Activated naive CD4-positive, alpha-beta T cell treated with anti-CD3 and anti-CD28 coated beads, Interleukin-2, amount 50 U/mL, for 72 hours (primary cell): ENCODE measurements at regions not wholly inside any gene's neighbourhood (a gene's known extent, or its start where the extent isn't known, plus 50 kb on each side); places are given as distances from the start of the nearest gene placed in this dataset.
"Not testable (repeated sequence)": the region's sequence is repeated elsewhere in the genome, so short reads cannot be mapped to it uniquely, and the experiment has no call there.

Source experiments
- ATAC-seq, 2 donors: fragments of 150-1000 bp; cut with Tn5 transposase; 2 replicates each; pipeline ENCODE4 v1.10.0; 2021; ENCODE audit warnings: mild to moderate bottlenecking in 2 of 2, moderate library complexity in 2 of 2
- DNase-seq, 2 donors: peaks; one replicate each; pipeline ENCODE4 v3.0.0; 2021 to 2022; ENCODE audit warnings: low spot score in 2 of 2
- H3K27ac Mint-ChIP-seq, 2 donors: one replicate each; pipeline ENCODE4 v1.8.0; 2022; ENCODE audit warnings: mild to moderate bottlenecking in 2 of 2, mixed read lengths in 2 of 2
- H3K36me3 Mint-ChIP-seq, 2 donors: one replicate each; pipeline ENCODE4 v1.8.0; 2022; ENCODE audit warnings: mixed read lengths in 2 of 2
- H3K9me3 Mint-ChIP-seq, 2 donors: one replicate each; pipeline ENCODE4 v1.8.0; 2022; ENCODE audit warnings: mixed read lengths in 2 of 2

GRCh38 chr15:45849136-45849535, 214.3 kb downstream of the SQOR start:
- DNase-seq (no peak), ATAC-seq (no peak)
- Mint-ChIP-seq H3K9me3 (peaks cover 0 to 4% of the 10 kb centered on the region in 2 donors), H3K27ac (no peak overlapping the region), H3K36me3 (no peaks in the 10 kb centered on the region)

- no peak overlapping the region for H3K27ac Mint-ChIP-seq
- H3K36me3 Mint-ChIP-seq = no peaks in the 10 kb centered on the region
- H3K9me3 Mint-ChIP-seq = no peaks in the 10 kb centered on the region
- no peak for DNase-seq
- no peak for ATAC-seq
These were observed 219.8 kb downstream of the SQOR start for GRCh38 chr15:45854455-45855202.

DNA sequence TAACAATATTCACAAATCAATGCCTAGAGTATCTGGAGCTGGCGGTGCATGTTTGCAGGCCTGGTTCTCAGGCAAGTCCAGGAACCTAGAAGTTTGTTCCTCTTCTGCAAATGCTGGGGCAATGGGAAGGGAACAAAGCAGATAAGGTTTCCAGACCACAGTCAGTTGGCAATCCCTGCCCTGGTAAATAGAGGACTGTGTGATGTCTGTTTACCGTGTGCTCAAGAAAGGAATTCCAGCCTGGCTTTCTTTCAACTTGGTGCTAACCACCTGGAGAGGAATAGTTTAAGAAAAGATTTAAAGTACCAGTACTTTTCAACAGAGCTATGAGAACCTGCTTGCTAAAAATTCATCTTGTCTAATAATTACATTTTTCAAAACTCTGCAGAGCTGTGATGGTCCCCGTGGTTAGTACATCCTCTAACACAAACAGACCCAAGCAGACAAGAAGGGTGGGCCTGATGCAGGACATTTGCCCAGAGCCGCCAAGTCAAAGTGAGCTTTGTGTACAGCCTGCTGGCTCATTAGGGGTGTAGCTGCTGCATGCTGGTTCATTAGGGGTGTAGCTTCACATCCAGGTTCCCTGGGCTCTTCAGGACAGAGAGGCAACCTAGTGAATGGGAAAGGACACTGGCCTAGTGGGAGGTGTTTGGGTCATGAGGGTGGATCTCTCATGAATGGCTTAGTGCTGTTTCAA, 220.5 kb downstream of the SQOR start:
- H3K27ac Mint-ChIP-seq = no peak overlapping the region
- ATAC-seq (no peak), DNase-seq (no peak)
- no peaks in the 10 kb centered on the region for H3K36me3 Mint-ChIP-seq
- H3K9me3 Mint-ChIP-seq = no peaks in the 10 kb centered on the region

DNA sequence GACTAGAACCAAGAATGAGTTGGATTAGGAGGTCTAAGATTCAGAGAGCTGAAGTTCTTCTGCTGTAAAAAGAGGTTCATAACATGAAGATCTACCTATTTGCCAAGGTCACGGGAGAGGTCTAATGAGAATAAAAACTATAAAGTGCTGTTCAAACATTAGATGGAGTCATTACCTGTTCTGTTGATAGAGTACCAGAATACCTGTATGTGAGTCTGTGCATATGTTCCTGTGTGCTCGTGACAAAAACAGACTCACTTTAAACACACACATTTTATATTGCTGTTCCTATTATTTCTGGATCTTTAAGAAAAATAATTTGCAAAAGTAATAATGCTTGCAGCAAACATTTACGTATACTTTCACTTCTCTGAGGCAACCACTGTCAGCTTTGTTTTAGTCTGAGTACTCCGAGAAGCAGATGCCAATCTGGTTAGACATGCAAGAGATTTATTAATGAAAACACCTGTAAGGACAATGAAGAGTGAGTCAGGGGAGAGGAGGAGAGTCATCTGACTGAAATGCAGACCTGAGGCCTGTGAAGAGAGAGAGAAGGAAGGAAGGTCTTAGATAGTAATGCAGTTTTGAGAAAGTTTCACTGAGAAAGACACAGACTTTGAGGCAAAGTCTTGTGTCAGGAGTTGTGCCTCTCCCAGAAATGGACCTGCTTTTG, 221.2 kb downstream of the SQOR start:
- Mint-ChIP-seq H3K9me3 (no peaks in the 10 kb centered on the region), H3K36me3 (no peaks in the 10 kb centered on the region), H3K27ac (no peak overlapping the region)
- ATAC-seq (no peak), DNase-seq (no peak)

- ATAC-seq = no peak
- no peak for DNase-seq
- no peaks in the 10 kb centered on the region for H3K36me3 Mint-ChIP-seq
- no peaks in the 10 kb centered on the region for H3K9me3 Mint-ChIP-seq
- no peak overlapping the region for H3K27ac Mint-ChIP-seq
These were observed 222.5 kb downstream of the SQOR start for GRCh38 chr15:45857291-45857690.

DNA sequence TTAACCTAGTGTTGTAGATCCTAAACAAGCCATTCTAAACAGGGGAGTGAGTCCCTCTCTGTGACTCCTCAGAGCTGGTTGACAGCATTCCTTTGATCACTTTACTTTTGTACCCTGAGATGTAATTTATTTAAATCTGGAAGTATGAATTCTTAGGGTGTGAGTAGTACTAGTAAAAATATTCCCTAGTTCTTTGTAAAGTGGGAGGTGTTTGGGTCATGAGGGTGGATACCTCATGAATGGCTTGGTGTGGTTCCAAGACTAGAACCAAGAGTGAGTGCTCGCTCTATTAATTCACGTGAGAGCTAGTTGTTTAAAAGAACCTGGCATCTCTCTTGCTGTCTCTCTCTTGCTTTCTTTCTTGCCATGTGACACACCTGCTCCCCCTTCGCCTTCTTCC, 223.7 kb downstream of the SQOR start:
- DNase-seq (no peak), ATAC-seq (no peak)
- Mint-ChIP-seq H3K36me3 (no peaks in the 10 kb centered on the region), H3K27ac (no peak overlapping the region), H3K9me3 (no peaks in the 10 kb centered on the region)

DNA sequence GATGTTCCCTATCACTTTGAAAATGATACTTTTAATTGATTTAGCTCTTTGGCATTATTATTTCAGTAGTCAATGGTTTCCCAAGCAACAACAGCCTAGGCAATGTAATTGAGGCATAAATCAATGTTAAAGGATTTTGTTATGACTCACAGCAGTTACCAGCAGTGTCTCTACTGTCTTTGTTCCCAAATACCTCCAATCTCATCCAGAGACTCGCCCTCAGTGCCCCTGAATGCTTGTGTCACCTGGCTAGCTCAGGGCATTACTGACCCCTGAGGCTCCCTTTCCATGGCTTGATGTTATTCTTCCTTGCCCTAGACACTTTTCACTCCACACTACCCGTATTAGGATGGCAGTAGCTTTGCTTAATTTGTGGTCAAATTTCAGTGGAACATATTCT, 227.2 kb downstream of the SQOR start:
- DNase-seq (no peak), ATAC-seq (no peak)
- no peak overlapping the region for H3K27ac Mint-ChIP-seq
- no peaks in the 10 kb centered on the region for H3K36me3 Mint-ChIP-seq
- no peaks in the 10 kb centered on the region for H3K9me3 Mint-ChIP-seq

DNA sequence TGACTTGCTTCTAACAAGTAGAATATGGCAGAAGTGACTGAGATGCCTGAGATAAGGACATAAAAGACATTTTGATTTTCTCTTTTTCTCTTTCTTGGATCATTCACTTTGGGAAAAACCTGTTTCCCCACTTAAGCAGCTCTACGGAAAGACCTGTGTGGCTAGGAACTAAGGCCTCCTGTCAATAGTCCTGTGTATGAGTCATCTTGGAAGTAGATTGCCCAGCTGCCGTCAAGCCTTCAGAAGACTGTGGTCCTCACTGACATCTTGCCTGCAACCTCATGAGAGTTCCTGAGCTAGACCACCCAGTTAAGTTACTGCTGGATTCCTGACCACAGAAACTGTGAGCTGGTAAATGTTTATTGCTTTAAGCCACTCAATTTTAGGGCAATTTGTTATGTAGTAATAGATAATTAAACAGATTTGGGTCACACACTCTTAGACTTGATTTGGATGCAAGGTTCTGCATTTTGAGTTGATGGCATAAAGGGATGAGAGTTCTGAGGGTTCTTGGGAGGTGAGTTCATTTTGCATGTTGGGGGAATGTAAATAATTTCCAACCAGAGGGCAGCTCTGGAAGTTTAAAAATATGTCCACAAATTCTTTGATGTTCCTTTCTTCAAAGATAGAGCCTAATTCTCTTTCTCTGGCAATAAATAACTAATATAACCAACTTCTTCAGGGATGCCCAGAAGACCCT, 229.2 kb downstream of the SQOR start:
- Mint-ChIP-seq H3K27ac (no peak overlapping the region), H3K36me3 (no peaks in the 10 kb centered on the region), H3K9me3 (no peaks in the 10 kb centered on the region)
- ATAC-seq (no peak), DNase-seq (no peak)

DNA sequence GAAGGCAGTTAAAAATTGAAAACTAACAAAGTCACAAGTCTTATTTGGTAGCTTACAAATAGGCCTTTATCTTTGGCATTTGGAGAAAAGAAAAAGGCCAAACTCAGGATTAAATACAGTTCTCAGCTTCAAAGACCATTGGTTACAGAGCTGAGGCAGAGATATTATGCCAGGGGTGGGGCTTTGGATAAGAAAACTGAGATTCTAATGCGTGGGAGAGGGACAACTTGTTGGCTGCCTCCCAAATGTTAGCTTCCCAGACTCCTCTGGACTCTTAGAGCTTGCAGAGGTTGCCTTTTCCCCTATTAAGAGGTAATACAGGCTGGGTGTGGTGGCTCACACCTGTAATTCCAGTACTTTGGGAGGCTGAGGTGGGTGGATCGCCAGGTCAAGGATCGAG, 231.8 kb downstream of the SQOR start:
- peaks cover 1 to 2% of the 10 kb centered on the region in 2 donors for H3K36me3 Mint-ChIP-seq
- no peak for DNase-seq
- peaks cover 2 to 4% of the 10 kb centered on the region in 2 donors for H3K9me3 Mint-ChIP-seq
- no peak for ATAC-seq
- no peak overlapping the region for H3K27ac Mint-ChIP-seq

GRCh38 chr15:45867281-45867680, 232.5 kb downstream of the SQOR start:
- H3K27ac Mint-ChIP-seq = no peak overlapping the region

DNA sequence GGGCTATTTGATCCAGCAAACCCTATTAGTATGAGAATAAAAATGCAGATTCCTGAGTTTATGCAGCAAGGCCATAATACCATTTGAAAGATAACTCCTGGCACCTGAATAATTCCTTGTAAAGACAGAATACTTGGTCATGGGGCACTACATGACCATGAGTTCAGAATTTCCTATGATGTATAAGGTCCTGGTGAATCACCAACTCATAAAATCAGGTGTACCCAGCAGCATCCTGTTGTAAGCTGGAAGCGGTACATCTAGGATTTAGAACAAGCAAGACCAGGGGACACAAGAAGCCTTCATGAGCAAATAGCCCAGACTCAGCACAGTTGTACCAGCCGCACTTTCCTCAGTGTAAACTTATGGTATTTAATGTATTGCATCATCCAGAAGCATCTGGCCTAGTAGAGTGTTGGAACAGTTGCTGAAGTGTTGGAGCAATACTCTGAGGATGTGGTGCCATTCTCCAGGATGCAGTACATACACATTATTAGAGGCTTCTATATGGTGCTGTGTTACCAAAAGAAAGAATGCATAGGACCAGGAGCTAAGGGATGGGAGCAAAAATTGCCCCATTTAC, 233.4 kb downstream of the SQOR start:
- no peak for ATAC-seq
- H3K27ac Mint-ChIP-seq = no peak overlapping the region
- H3K9me3 Mint-ChIP-seq = peaks cover 8 to 17% of the 10 kb centered on the region in 2 donors
- peaks cover 5 to 6% of the 10 kb centered on the region in 2 donors for H3K36me3 Mint-ChIP-seq
- DNase-seq = no peak

More at GRCh38 chr15:45867281-45867680, 232.5 kb downstream of the SQOR start:
- DNase-seq = no peak
- no peak for ATAC-seq
- Mint-ChIP-seq H3K9me3 (peaks cover 8 to 9% of the 10 kb centered on the region in 2 donors), H3K36me3 (peaks cover 5 to 6% of the 10 kb centered on the region in 2 donors)

- DNase-seq (no peak), ATAC-seq (no peak)
- no peak overlapping the region for H3K27ac Mint-ChIP-seq
- peaks cover 10 to 20% of the 10 kb centered on the region in 2 donors for H3K9me3 Mint-ChIP-seq
- H3K36me3 Mint-ChIP-seq = peaks cover 5 to 6% of the 10 kb centered on the region in 2 donors
These were observed 234.3 kb downstream of the SQOR start for GRCh38 chr15:45869034-45869668.

DNA sequence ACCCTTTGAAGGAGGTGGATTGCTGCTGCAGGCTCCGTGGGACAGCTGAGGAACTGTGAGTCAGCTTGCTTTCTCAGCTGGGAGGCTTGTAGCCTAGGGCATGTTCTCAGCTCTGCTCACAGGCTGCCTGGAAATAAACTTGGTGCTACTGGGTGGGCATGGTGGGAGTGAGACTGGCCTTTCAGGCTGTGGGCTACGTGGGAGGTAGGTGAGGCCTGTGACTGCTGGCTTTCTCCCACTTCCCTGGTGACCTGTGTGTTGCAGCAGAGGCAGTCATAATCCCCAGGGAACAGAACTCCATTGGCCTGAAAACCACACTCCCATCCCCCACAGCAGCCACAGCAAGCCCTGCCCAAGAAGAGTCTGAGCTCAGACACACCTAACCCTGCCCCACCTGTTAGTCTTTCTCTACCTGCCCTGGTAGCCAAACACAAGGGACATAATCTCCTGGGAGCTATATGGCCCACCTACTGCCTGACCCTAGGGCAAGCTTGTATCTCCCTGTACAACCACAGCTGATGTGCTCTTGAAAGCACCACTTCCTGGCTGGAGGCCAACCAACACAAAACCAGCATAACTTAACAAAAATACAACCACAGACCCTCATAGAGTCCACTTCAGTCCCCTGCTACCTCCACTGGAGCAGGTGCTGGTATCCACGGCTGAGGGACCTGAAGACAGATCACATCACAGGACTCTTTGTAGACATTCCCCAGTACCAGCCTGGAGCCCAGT, 236.5 kb downstream of the SQOR start:
- DNase-seq (no peak), ATAC-seq (no peak)
- Mint-ChIP-seq H3K36me3 (peaks cover 5 to 6% of the 10 kb centered on the region in 2 donors), H3K9me3 (peaks cover 20 to 28% of the 10 kb centered on the region in 2 donors), H3K27ac (no peak overlapping the region)

DNA sequence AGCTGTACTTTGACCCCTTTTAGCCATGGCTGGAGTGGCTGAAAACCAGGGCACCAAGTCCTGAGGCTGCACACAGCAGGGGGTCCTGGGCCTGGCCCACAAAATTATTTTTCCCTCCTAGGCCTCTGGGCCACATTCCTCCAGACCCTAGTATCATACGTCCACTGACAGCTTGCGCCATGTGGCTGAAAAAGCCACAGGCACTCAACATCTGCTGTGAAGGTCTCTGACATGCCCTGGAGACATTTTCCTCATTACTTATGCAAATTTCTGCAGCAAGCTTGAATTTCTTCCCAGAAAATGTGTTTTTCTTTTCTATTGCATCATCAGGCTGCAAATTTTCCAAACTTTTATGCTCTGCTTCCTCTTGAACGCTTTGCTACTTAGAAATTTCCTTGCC, 239.0 kb downstream of the SQOR start:
- no peak for ATAC-seq
- Mint-ChIP-seq H3K36me3 (peaks cover 5 to 6% of the 10 kb centered on the region in 2 donors), H3K27ac (no peak overlapping the region), H3K9me3 (peaks cover 23 to 33% of the 10 kb centered on the region in 2 donors)
- no peak for DNase-seq

- H3K27ac Mint-ChIP-seq, H3K36me3 Mint-ChIP-seq, DNase-seq, ATAC-seq: not testable (repeated sequence)
- peaks cover 23 to 33% of the 10 kb centered on the region in 2 donors for H3K9me3 Mint-ChIP-seq
These were observed 239.7 kb downstream of the SQOR start for GRCh38 chr15:45874566-45874965.
